ENCODE measurements at regions not wholly inside any gene's neighbourhood (a gene's known extent, or its start where the extent isn't known, plus 50 kb on each side); places are given as distances from the start of the nearest gene placed in this dataset.

- TF ChIP-seq CTCF (IDR thresholded peaks at IDR 0.05; ENCODE audit: low read depth, low read length, poor library complexity, severe bottlenecking) (no peak), EZH2phosphoT487 (IDR thresholded peaks at IDR 0.05; ENCODE audit: borderline replicate concordance, low read length) (no peak)
- H4K20me1 ChIP-seq (ENCODE audit: control insufficient read depth, insufficient read depth, low read depth, low read length), result no peaks in the 10 kb centered on the region
- no peaks in the 10 kb centered on the region for H3K9me3 ChIP-seq (ENCODE audit: control insufficient read depth, insufficient read depth, low read length)
- H3K4me2 ChIP-seq (ENCODE audit: low read length), result no peak overlapping the region
- no peaks in the 10 kb centered on the region for H3F3A ChIP-seq (ENCODE audit: control insufficient read depth, insufficient read depth)
- H3K4me3 ChIP-seq (ENCODE audit: low read length), result no peak overlapping the region
- H3K27ac ChIP-seq (ENCODE audit: low read depth, low read length), result no peak overlapping the region
- no peaks in the 10 kb centered on the region for H3K79me2 ChIP-seq (ENCODE audit: control insufficient read depth, low read length)
- H3K9me2 ChIP-seq (replicated peaks; ENCODE audit: control insufficient read depth, low read length), result no peaks in the 10 kb centered on the region; the same call in 1 of the 2 replicates
- H3K27me3 ChIP-seq (ENCODE audit: control insufficient read depth, low read length), result no peaks in the 10 kb centered on the region
- H3K4me1 ChIP-seq (ENCODE audit: control insufficient read depth, low read length), result 0 out of 2 replicates have a peak, but pooled peaks cover 3% of the 10 kb centered on the region
- H3K36me3 ChIP-seq (ENCODE audit: control insufficient read depth, low read length), result no peaks in the 10 kb centered on the region
These were observed 180.9 kb upstream of the GALNT5 start for GRCh38 chr2:157076526-157077161.

GRCh38 chr2:157077753-157078350 lies 179.7 kb upstream of the GALNT5 start:
- 0 out of 2 replicates have a peak, but pooled peaks cover 3% of the 10 kb centered on the region for H3K4me1 ChIP-seq (ENCODE audit: control insufficient read depth, low read length)
- no peaks in the 10 kb centered on the region for H4K20me1 ChIP-seq (ENCODE audit: control insufficient read depth, insufficient read depth, low read depth, low read length)
- no peak overlapping the region for H3K27ac ChIP-seq (ENCODE audit: low read depth, low read length)
- no peak overlapping the region for H3K4me2 ChIP-seq (ENCODE audit: low read length)
- H3K27me3 ChIP-seq (ENCODE audit: control insufficient read depth, low read length), result no peaks in the 10 kb centered on the region
- H3K4me3 ChIP-seq (ENCODE audit: low read length), result no peak overlapping the region
- H3K36me3 ChIP-seq (ENCODE audit: control insufficient read depth, low read length), result no peaks in the 10 kb centered on the region
- no peaks in the 10 kb centered on the region; the same call in 1 of the 2 replicates for H3K9me2 ChIP-seq (replicated peaks; ENCODE audit: control insufficient read depth, low read length)
- H3K9me3 ChIP-seq (ENCODE audit: control insufficient read depth, insufficient read depth, low read length), result no peaks in the 10 kb centered on the region
- H3F3A ChIP-seq (ENCODE audit: control insufficient read depth, insufficient read depth), result no peaks in the 10 kb centered on the region
- no peaks in the 10 kb centered on the region for H3K79me2 ChIP-seq (ENCODE audit: control insufficient read depth, low read length)
- TF ChIP-seq CTCF (IDR thresholded peaks at IDR 0.05; ENCODE audit: low read depth, low read length, poor library complexity, severe bottlenecking) (no peak), EZH2phosphoT487 (IDR thresholded peaks at IDR 0.05; ENCODE audit: borderline replicate concordance, low read length) (no peak)

- H3K79me2 ChIP-seq (ENCODE audit: control insufficient read depth, low read length), result no peaks in the 10 kb centered on the region
- no peaks in the 10 kb centered on the region for H3K36me3 ChIP-seq (ENCODE audit: control insufficient read depth, low read length)
- no peaks in the 10 kb centered on the region for H4K20me1 ChIP-seq (ENCODE audit: control insufficient read depth, insufficient read depth, low read depth, low read length)
- no peak overlapping the region for H3K27ac ChIP-seq (ENCODE audit: low read depth, low read length)
- H3K9me3 ChIP-seq (ENCODE audit: control insufficient read depth, insufficient read depth, low read length), result no peaks in the 10 kb centered on the region
- TF ChIP-seq CTCF (IDR thresholded peaks at IDR 0.05; ENCODE audit: low read depth, low read length, poor library complexity, severe bottlenecking), result no peak
- no peak for TF ChIP-seq EZH2phosphoT487 (IDR thresholded peaks at IDR 0.05; ENCODE audit: borderline replicate concordance, low read length)
- H3K4me2 ChIP-seq (ENCODE audit: low read length), result no peak overlapping the region
- no peaks in the 10 kb centered on the region for H3K9me2 ChIP-seq (replicated peaks; ENCODE audit: control insufficient read depth, low read length)
- H3F3A ChIP-seq (ENCODE audit: control insufficient read depth, insufficient read depth), result no peaks in the 10 kb centered on the region
- H3K27me3 ChIP-seq (ENCODE audit: control insufficient read depth, low read length), result no peaks in the 10 kb centered on the region
- no peaks in the 10 kb centered on the region for H3K4me1 ChIP-seq (ENCODE audit: control insufficient read depth, low read length)
- no peak overlapping the region for H3K4me3 ChIP-seq (ENCODE audit: low read length)
These were observed 174.6 kb upstream of the GALNT5 start for GRCh38 chr2:157082950-157083349.

Data from DOHH2 (cell line).